Common myeloid progenitor, CD34-positive (primary cell): ENCODE measurements at regions not wholly inside any gene's neighbourhood (a gene's known extent, or its start where the extent isn't known, plus 50 kb on each side); places are given as distances from the start of the nearest gene placed in this dataset.
A peak's percentile ranks its signal among the peaks of the same experiment; 100 is the strongest.

ENCODE experiments used
- CTCF ChIA-PET: fragments of 350-600 bp; sonication (Branson Sonifier 250); formaldehyde crosslinking; loops from one replicate; lab custom pipeline; 2021; ENCODE audit warnings: antibody characterized with exemption; lab: Charles Lee
- POLR2A ChIA-PET: fragments of 350-600 bp; sonication (Branson Sonifier 250); formaldehyde crosslinking; loops from one replicate; lab custom pipeline; 2021; ENCODE audit warnings: antibody characterized with exemption; lab: Charles Lee
- DNase-seq, 3 donors: peaks; one replicate each; pipeline versions ENCODE4 v3.0.0 to v3.0.0-alpha.2; 2013
- H3K27ac ChIP-seq, 2 experiments: 1 replicate in 1 of 2; 2 replicates in 1 of 2; pipeline ENCODE4 v1.7.0; 2013; ENCODE audit warnings: inconsistent platforms in 2 of 2, low read length in 2 of 2, mild to moderate bottlenecking in 2 of 2, low read depth in 1 of 2, moderate library complexity in 1 of 2; ENCODE audit not compliant: severe bottlenecking in 2 of 2, insufficient read depth in 1 of 2, poor library complexity in 1 of 2
- H3K27me3 ChIP-seq, 5 experiments: replicated peaks in 2 of 5; 1 replicate in 3 of 5; 2 replicates in 2 of 5; pipeline versions ENCODE4 v1.6.1 to v1.7.0; 2013; ENCODE audit warnings: low read length in 4 of 5, mild to moderate bottlenecking in 2 of 5, moderate library complexity in 2 of 5, inconsistent platforms in 1 of 5; ENCODE audit not compliant: insufficient read depth in 5 of 5, control insufficient read depth in 4 of 5
- H3K36me3 ChIP-seq, 4 experiments: 1 replicate in 2 of 4; 2 replicates in 2 of 4; pipeline versions ENCODE4 v1.6.1 to v1.7.0; 2013; ENCODE audit warnings: low read length in 3 of 4, control low read depth in 1 of 4, mild to moderate bottlenecking in 1 of 4; ENCODE audit not compliant: control insufficient read depth in 4 of 4, insufficient read depth in 4 of 4
- H3K4me1 ChIP-seq, 4 experiments: 1 replicate in 3 of 4; 2 replicates in 1 of 4; pipeline versions ENCODE4 v1.6.1 to v1.7.1; 2013; ENCODE audit warnings: low read length in 3 of 4, mild to moderate bottlenecking in 3 of 4, control low read depth in 1 of 4, inconsistent platforms in 1 of 4, moderate library complexity in 1 of 4; ENCODE audit not compliant: control insufficient read depth in 4 of 4, insufficient read depth in 4 of 4; ENCODE audit errors: control extremely low read depth in 1 of 4
- H3K4me3 ChIP-seq, 7 experiments: 1 replicate in 4 of 7; 2 replicates in 3 of 7; pipeline versions ENCODE4 v1.5.1 to v1.7.0; 2013; ENCODE audit warnings: mild to moderate bottlenecking in 7 of 7, low read length in 6 of 7, moderate library complexity in 6 of 7, inconsistent platforms in 2 of 7, low read depth in 2 of 7, control low read depth in 1 of 7; ENCODE audit not compliant: insufficient read depth in 4 of 7, control insufficient read depth in 1 of 7; ENCODE audit errors: extremely low read depth in 1 of 7
- H3K9me3 ChIP-seq, 5 experiments: 1 replicate in 4 of 5; 2 replicates in 1 of 5; pipeline versions ENCODE4 v1.6.1 to v1.7.1; 2013; ENCODE audit warnings: low read length in 4 of 5, mild to moderate bottlenecking in 2 of 5, inconsistent platforms in 1 of 5, low read depth in 1 of 5, moderate library complexity in 1 of 5; ENCODE audit not compliant: control insufficient read depth in 4 of 5, insufficient read depth in 2 of 5; ENCODE audit errors: control extremely low read depth in 1 of 5
- WGBS: methylation state at CpG from one replicate; pipeline ENCODE4 v1.1.5; 2013; ENCODE audit not compliant: insufficient coverage; 5-methylcytosine and 5-hydroxymethylcytosine counted together

DNA sequence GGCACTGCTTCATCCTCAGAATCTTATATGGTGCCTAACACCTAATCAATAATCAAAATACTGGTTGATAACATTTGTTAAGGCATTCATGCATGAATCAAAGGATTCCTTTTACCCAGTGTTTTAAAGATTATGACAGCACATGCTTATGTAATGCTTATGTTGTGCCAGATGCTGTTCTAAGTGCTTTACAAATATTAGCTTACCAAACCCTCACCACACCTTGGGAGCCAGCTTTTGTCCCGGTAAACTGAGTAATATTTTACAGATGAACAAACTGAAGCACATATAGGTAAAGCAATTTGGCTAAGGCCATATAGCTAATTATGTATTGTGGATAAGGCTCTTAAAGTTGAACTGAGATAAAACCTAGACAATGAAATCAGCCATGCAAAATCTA, 209.2 kb downstream of the ALX1 start:
- ChIA-PET CTCF (interaction anchor here (1.3 kb wide), 1 partner anchor 54 kb away, joined by 3 read pairs; no protein-coding TSS in a partner anchor), POLR2A (no interaction called here)
- no peak for DNase-seq
- H3K4me3 ChIP-seq, result no peak overlapping the region
- no peaks in the 10 kb centered on the region for H3K27me3 ChIP-seq
- H3K4me1 ChIP-seq, result no peaks in the 10 kb centered on the region
- peaks cover 0 to 4% (median 0%) of the 10 kb centered on the region in 5 experiments for H3K9me3 ChIP-seq
- no peak overlapping the region for H3K27ac ChIP-seq
- no CpG with 5 or more reads among the region's 1 CpG for WGBS
- no peaks in the 10 kb centered on the region for H3K36me3 ChIP-seq

GRCh38 chr12:85504164-85504563, 224.1 kb downstream of the ALX1 start:
- Histone ChIP-seq H3K36me3 (no peaks in the 10 kb centered on the region), H3K4me1 (peaks cover 0 to 6% (median 4%) of the 10 kb centered on the region in 4 experiments), H3K27me3 (no peaks in the 10 kb centered on the region), H3K27ac (no peak overlapping the region), H3K9me3 (no peaks in the 10 kb centered on the region), H3K4me3 (no peak overlapping the region)
- ChIA-PET CTCF (no interaction called here), POLR2A (no interaction called here)
- WGBS, result 100% methylated on average over 1 of the region's 2 CpGs
- DNase-seq, result no peak

GRCh38 chr12:85504624-85505023, 224.6 kb downstream of the ALX1 start:
- Histone ChIP-seq H3K4me3 (no peak overlapping the region), H3K4me1 (peaks cover 0 to 11% (median 9%) of the 10 kb centered on the region in 4 experiments), H3K27ac (no peak overlapping the region), H3K36me3 (no peaks in the 10 kb centered on the region), H3K9me3 (no peaks in the 10 kb centered on the region), H3K27me3 (no peaks in the 10 kb centered on the region)
- WGBS, result 100% methylated on average over 2 of the region's 4 CpGs
- CTCF ChIA-PET, result no interaction called here
- POLR2A ChIA-PET, result no interaction called here
- DNase-seq, result no peak

DNA sequence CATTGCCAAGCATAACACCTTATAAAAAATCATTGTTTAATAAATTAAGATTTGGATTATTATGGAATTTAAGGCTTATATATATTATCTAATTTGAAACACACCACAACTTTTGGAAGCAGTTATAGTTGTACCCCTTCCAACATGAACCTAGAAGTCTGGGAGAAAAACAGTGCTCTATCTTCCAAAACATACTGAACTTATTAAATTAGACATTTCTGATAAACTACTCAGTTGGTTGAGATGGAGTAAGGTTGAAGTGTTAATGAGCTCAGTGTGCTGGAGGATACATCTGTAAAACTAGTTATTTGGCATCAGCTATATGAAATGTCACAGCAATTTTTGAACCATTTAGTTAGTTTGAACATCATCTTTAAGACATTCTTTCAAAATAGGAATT, 227.4 kb downstream of the ALX1 start:
- DNase-seq, result no peak
- Histone ChIP-seq H3K36me3 (no peaks in the 10 kb centered on the region), H3K27ac (no peak overlapping the region), H3K4me3 (no peak overlapping the region), H3K4me1 (peaks cover 0 to 14% (median 12%) of the 10 kb centered on the region in 4 experiments), H3K27me3 (no peaks in the 10 kb centered on the region), H3K9me3 (no peaks in the 10 kb centered on the region)
- POLR2A ChIA-PET, result interaction anchor here (0.7 kb wide), 1 partner anchor 458 kb away, joined by 3 read pairs; no protein-coding TSS in a partner anchor
- CTCF ChIA-PET, result no interaction called here

- 93% methylated on average over 5 of the region's 8 CpGs for WGBS
- Histone ChIP-seq H3K27me3 (no peaks in the 10 kb centered on the region), H3K4me3 (no peak overlapping the region), H3K9me3 (no peaks in the 10 kb centered on the region), H3K36me3 (no peaks in the 10 kb centered on the region), H3K4me1 (peaks cover 0 to 14% (median 12%) of the 10 kb centered on the region in 4 experiments), H3K27ac (no peak overlapping the region)
- ChIA-PET POLR2A (no interaction called here), CTCF (no interaction called here)
- DNase-seq, result no peak
These were observed 229.2 kb downstream of the ALX1 start for GRCh38 chr12:85509081-85509856.

GRCh38 chr12:85509857-85510256, 229.8 kb downstream of the ALX1 start:
- H3K36me3 ChIP-seq, result no peaks in the 10 kb centered on the region
- 0% methylated on average over 2 of the region's 3 CpGs for WGBS
- ChIA-PET CTCF (interaction anchor here (1.1 kb wide), 1 partner anchor 22 kb away, joined by 3 read pairs; no protein-coding TSS in a partner anchor), POLR2A (no interaction called here)
- no peak overlapping the region for H3K27ac ChIP-seq
- peak; percentile 2 to 72 (median 54) for DNase-seq
- no peaks in the 10 kb centered on the region for H3K9me3 ChIP-seq
- no peak overlapping the region for H3K4me3 ChIP-seq
- H3K27me3 ChIP-seq, result no peaks in the 10 kb centered on the region
- peaks cover 0 to 14% (median 12%) of the 10 kb centered on the region in 4 experiments for H3K4me1 ChIP-seq

DNA sequence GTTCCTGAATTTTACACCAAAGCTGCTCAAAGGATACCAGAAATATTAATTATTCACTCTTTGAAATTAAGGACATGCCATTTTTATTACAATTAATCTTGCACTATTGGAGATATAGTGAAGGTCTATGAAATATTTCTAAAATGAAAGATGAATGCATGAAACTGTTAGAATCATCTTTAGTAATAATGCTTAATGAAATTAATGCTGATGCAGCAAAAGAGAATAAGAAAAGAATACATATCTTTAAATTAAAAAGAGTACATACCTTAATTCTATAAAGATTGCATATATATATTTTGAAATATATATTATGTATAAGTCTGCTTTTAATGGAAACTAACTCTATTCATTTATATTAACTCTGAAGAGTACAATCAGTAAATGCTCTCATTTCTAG, 236.0 kb downstream of the ALX1 start:
- Histone ChIP-seq H3K27me3 (no peaks in the 10 kb centered on the region), H3K27ac (no peak overlapping the region), H3K9me3 (no peaks in the 10 kb centered on the region), H3K36me3 (no peaks in the 10 kb centered on the region), H3K4me1 (no peaks in the 10 kb centered on the region), H3K4me3 (no peak overlapping the region)
- DNase-seq, result no peak
- ChIA-PET CTCF (no interaction called here), POLR2A (no interaction called here)
